WTC11 (cell line): ENCODE measurements at regions not wholly inside any gene's neighbourhood (a gene's known extent, or its start where the extent isn't known, plus 50 kb on each side); places are given as distances from the start of the nearest gene placed in this dataset.

ENCODE experiments used
- ATAC-seq: fragments of 200-7000 bp; cut with Tn5 transposase; 2 replicates; pipeline ENCODE4 v1.10.0; 2021; ENCODE audit warnings: mild to moderate bottlenecking, moderate library complexity
- CTCF ChIA-PET: fragments of 300-600 bp; sonication (Branson Sonifier 250); formaldehyde crosslinking; loops from one replicate; lab custom pipeline; 2021; ENCODE audit warnings: antibody characterized with exemption; lab: Charles Lee
- POLR2A ChIA-PET: fragments of 350-600 bp; sonication (Branson Sonifier 250); formaldehyde crosslinking; loops from one replicate; lab custom pipeline; 2021; ENCODE audit warnings: antibody characterized with exemption; lab: Charles Lee
- DNase-seq: peaks from one replicate; pipeline ENCODE4 v3.0.0; 2021; ENCODE audit warnings: low spot score
- H3K27ac Mint-ChIP-seq: 2 replicates; pipeline ENCODE4 v1.8.0; 2021; ENCODE audit warnings: mixed read lengths
- H3K27me3 Mint-ChIP-seq: 2 replicates; pipeline ENCODE4 v1.8.0; 2021; ENCODE audit warnings: low read depth, mild to moderate bottlenecking, moderate library complexity, mixed read lengths
- H3K36me3 Mint-ChIP-seq: 2 replicates; pipeline ENCODE4 v1.8.0; 2021; ENCODE audit warnings: mixed read lengths
- H3K4me1 Mint-ChIP-seq: 2 replicates; pipeline ENCODE4 v1.8.0; 2022; ENCODE audit warnings: mixed read lengths
- H3K4me3 Mint-ChIP-seq: 2 replicates; pipeline ENCODE4 v1.8.0; 2021; ENCODE audit warnings: mild to moderate bottlenecking, moderate library complexity, mixed read lengths
- H3K9me3 Mint-ChIP-seq: 2 replicates; pipeline ENCODE4 v1.8.0; 2021; ENCODE audit warnings: mixed read lengths
- ATF2 ChIP-seq: sonication (generic); formaldehyde crosslinking; IDR thresholded peaks from 2 replicates; pipeline ENCODE4 v1.8.1; 2022; ENCODE audit warnings: low read depth, missing genetic modification reagents, borderline replicate concordance
- ATF3 ChIP-seq: sonication (generic); formaldehyde crosslinking; conservative IDR thresholded peaks from 2 replicates; pipeline ENCODE4 v1.8.1; 2022; ENCODE audit warnings: mild to moderate bottlenecking, missing genetic modification reagents
- ATF6 ChIP-seq: sonication (generic); formaldehyde crosslinking; IDR thresholded peaks from 2 replicates; pipeline ENCODE4 v1.8.1; 2023; ENCODE audit warnings: mild to moderate bottlenecking, missing genetic modification reagents
- CBFB ChIP-seq: sonication (generic); formaldehyde crosslinking; IDR thresholded peaks from 2 replicates; pipeline ENCODE4 v1.8.1; 2022; ENCODE audit warnings: mild to moderate bottlenecking, low read depth, missing genetic modification reagents
- CDX4 ChIP-seq: fragments of 250-450 bp; sonication (Bioruptor Pico); IDR thresholded peaks from 2 replicates; pipeline ENCODE4 v1.9.0; 2021; ENCODE audit warnings: moderate library complexity, mild to moderate bottlenecking, inconsistent platforms, borderline replicate concordance
- MXD4 ChIP-seq: fragments of 250-450 bp; sonication (Bioruptor Pico); IDR thresholded peaks from 2 replicates; pipeline ENCODE4 v1.8.0; 2021; ENCODE audit warnings: mild to moderate bottlenecking, moderate library complexity, borderline replicate concordance
- NR1H2 ChIP-seq: sonication (generic); formaldehyde crosslinking; IDR thresholded peaks from 2 replicates; pipeline ENCODE4 v1.9.0; 2021; ENCODE audit warnings: mild to moderate bottlenecking, moderate library complexity, missing genetic modification reagents
- PREB ChIP-seq: sonication (generic); formaldehyde crosslinking; IDR thresholded peaks from 2 replicates; pipeline ENCODE4 v1.8.1; 2022; ENCODE audit warnings: mild to moderate bottlenecking, missing genetic modification reagents, moderate library complexity, borderline replicate concordance
- PRRX2 ChIP-seq: fragments of 250-450 bp; sonication (Bioruptor Pico); IDR thresholded peaks from 2 replicates; pipeline ENCODE4 v1.8.0; 2021; ENCODE audit warnings: mild to moderate bottlenecking
- SMAD3 ChIP-seq: sonication (generic); formaldehyde crosslinking; IDR thresholded peaks from 2 replicates; pipeline ENCODE4 v1.8.0; 2022; ENCODE audit warnings: missing genetic modification reagents, mild to moderate bottlenecking, borderline replicate concordance
- SOX15 ChIP-seq: fragments of 250-450 bp; sonication (Bioruptor Pico); IDR thresholded peaks from 2 replicates; pipeline ENCODE4 v1.9.0; 2021; ENCODE audit warnings: mild to moderate bottlenecking
- ZNF416 ChIP-seq: fragments of 250-450 bp; sonication (Bioruptor Pico); IDR thresholded peaks from 2 replicates; pipeline ENCODE4 v1.9.0; 2021; ENCODE audit warnings: mild to moderate bottlenecking, inconsistent platforms
- ZNF425 ChIP-seq: fragments of 250-450 bp; sonication (Bioruptor Pico); conservative IDR thresholded peaks from 2 replicates; pipeline ENCODE4 v1.9.0; 2021; ENCODE audit warnings: mild to moderate bottlenecking
- TF ChIP-seq, protein P1 (sequence below): sonication (generic); formaldehyde crosslinking; IDR thresholded peaks from 2 replicates; pipeline ENCODE4 v1.8.1; 2022; ENCODE audit warnings: low read depth, mild to moderate bottlenecking, moderate library complexity, missing genetic modification reagents, borderline replicate concordance
- TF ChIP-seq, protein P2 (sequence below): sonication (generic); formaldehyde crosslinking; IDR thresholded peaks from 2 replicates; pipeline ENCODE4 v1.8.0; 2022; ENCODE audit warnings: mild to moderate bottlenecking, missing genetic modification reagents

DNA sequence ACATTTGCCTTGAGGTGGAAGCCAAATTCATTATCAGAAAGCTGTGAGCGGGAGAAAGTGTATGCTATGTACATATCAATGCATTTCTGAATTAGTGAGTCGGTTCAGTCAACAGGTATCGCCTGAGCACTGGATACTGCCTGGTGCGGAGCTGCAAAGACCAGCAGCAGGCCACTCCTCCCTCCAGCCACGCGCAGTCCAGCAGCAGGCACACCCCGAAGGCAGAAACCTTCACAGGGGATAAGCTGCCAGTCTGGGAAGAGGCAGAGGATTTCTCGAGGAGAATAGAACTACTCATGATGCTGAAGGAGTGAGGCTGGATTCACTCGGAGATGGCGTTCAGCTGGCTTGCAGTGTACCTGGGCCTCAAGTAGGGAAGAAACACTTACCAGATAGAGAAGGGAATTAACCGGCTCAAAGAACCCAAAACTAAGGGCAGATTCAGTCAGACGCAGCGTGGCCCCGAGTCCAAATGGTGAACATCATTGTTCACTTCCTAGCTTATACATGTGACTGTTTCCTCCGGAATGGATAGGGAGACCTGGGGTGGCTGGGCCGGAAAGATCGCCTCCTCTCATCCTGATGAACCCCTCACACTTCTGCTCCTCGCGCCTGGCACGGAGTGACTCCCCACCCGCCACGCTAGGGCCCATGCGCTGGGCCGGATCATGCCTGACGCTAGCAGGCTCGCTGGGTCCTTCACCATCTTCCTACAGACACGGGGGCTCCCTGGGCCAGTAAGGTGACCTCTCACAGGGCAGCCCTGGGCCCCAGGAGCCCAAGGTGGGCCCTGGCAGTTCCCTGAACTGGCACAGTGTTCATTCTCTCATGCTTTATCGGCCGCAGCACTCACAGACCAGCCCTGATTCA is 78.1 kb upstream of the SPATA31C2 start (continued):
- TF ChIP-seq, protein P1, sequence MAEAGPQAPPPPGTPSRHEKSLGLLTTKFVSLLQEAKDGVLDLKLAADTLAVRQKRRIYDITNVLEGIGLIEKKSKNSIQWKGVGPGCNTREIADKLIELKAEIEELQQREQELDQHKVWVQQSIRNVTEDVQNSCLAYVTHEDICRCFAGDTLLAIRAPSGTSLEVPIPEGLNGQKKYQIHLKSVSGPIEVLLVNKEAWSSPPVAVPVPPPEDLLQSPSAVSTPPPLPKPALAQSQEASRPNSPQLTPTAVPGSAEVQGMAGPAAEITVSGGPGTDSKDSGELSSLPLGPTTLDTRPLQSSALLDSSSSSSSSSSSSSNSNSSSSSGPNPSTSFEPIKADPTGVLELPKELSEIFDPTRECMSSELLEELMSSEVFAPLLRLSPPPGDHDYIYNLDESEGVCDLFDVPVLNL (CRISPR knock-in tag): no peak
- TF ChIP-seq ZNF416 (CRISPR knock-in tag): no peak
- TF ChIP-seq, all 79 proteins: peak for 0

DNA sequence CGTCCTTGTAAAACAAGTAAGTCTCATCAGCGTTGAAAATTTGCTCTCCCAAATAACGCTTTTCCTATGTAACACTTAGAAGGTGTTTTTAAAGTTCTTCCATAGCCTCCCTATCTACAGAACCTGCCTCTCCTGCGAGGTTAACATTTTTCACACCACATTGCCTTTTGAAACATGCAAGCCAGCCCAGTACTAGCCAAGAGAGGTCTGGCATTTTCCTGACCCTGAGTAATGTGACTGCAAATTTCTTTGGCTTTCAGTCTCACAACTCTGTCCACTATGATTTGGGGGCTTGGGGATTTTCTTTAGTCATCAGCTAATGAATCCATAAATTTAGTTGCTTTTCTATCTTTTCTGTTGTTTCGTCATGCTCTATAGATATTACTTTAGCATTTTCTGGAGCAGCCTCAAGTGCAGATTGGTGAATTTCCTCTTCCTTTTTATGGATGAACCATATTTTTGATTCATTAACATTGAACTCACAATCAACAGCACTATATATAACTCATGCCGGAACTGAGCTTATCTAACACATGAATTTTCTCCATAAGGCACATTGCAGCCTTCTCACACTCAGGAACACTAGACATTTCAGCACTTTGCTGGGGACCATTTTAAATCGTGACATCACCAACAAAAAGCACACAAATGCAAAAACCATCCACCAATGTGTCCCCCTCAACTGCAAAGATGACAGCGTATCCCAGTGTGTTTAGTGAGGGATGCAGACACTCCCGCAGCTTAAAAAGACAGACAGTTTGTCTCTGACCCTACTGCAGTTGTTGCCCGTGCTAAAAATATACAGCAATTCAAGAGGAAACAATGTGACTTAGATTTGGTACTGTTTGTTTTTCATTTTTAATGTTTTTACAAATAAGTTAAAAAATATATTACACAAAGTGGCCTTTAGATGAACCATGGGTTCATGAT is 77.2 kb upstream of the SPATA31C2 start:
- Mint-ChIP-seq H3K4me1 (peaks cover 22% of the 10 kb centered on the region), H3K27me3 (no peaks in the 10 kb centered on the region), H3K27ac (no peak overlapping the region), H3K9me3 (peaks cover 15% of the 10 kb centered on the region), H3K4me3 (no peak overlapping the region), H3K36me3 (0 out of 2 replicates have a peak, but pooled peaks cover 3% of the 10 kb centered on the region)
- ChIA-PET POLR2A (no interaction called here), CTCF (no interaction called here)
- ATAC-seq (no peak), DNase-seq (no peak)
- TF ChIP-seq PREB (CRISPR knock-in tag): no peak
- TF ChIP-seq ATF6: no peak
- no peak for TF ChIP-seq CDX4 (CRISPR knock-in tag)
- TF ChIP-seq ZNF425: no peak
- no peak for TF ChIP-seq NR1H2
- TF ChIP-seq, protein P2, sequence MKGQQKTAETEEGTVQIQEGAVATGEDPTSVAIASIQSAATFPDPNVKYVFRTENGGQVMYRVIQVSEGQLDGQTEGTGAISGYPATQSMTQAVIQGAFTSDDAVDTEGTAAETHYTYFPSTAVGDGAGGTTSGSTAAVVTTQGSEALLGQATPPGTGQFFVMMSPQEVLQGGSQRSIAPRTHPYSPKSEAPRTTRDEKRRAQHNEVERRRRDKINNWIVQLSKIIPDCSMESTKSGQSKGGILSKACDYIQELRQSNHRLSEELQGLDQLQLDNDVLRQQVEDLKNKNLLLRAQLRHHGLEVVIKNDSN: no peak
- TF ChIP-seq ATF3 (CRISPR knock-in tag): no peak
- no peak for TF ChIP-seq ATF2 (CRISPR knock-in tag)
- no peak for TF ChIP-seq SMAD3 (CRISPR knock-in tag)
- no peak for TF ChIP-seq MXD4 (CRISPR knock-in tag)
- no peak for TF ChIP-seq PRRX2 (CRISPR knock-in tag)
- TF ChIP-seq CBFB (CRISPR knock-in tag): no peak
- TF ChIP-seq SOX15 (CRISPR knock-in tag): no peak
